HFF-Myc (cell line): ENCODE measurements at regions not wholly inside any gene's neighbourhood (a gene's known extent, or its start where the extent isn't known, plus 50 kb on each side); places are given as distances from the start of the nearest gene placed in this dataset.

Source experiments
- DNase-seq: peaks from one replicate; pipeline ENCODE4 v3.0.0-alpha.2; 2011; ENCODE audit warnings: low read depth; ENCODE audit errors: extremely low read depth
- H3K4me3 ChIP-seq: replicated peaks from 2 replicates; pipeline ENCODE4 v1.5.1; 2011; ENCODE audit warnings: low read depth, mild to moderate bottlenecking, control low read depth, low read length
- CTCF ChIP-seq: IDR thresholded peaks from 2 replicates; pipeline ENCODE4 v1.5.1; 2012; ENCODE audit warnings: mild to moderate bottlenecking, low read depth, low read length, control low read depth; ENCODE audit errors: missing control alignments

GRCh38 chr15:96112018-96112417, 218.5 kb upstream of the NR2F2 start:
- H3K4me3 ChIP-seq: no peak overlapping the region
- no peak for TF ChIP-seq CTCF
- no peak for DNase-seq

- no peak overlapping the region for H3K4me3 ChIP-seq
- DNase-seq: no peak
- no peak for TF ChIP-seq CTCF
Observed at GRCh38 chr15:96115642-96116041, 214.9 kb upstream of the NR2F2 start.

- no peak overlapping the region for H3K4me3 ChIP-seq
- DNase-seq: no peak
- no peak for TF ChIP-seq CTCF
Observed at GRCh38 chr15:96117270-96117669, 213.2 kb upstream of the NR2F2 start.

GRCh38 chr15:96119734-96120133, 210.8 kb upstream of the NR2F2 start:
- DNase-seq: no peak
- no peak overlapping the region for H3K4me3 ChIP-seq
- no peak for TF ChIP-seq CTCF

- TF ChIP-seq CTCF: no peak
- DNase-seq: no peak
- H3K4me3 ChIP-seq: no peak overlapping the region
Observed at GRCh38 chr15:96121086-96121920, 209.2 kb upstream of the NR2F2 start.

- TF ChIP-seq CTCF: no peak
- H3K4me3 ChIP-seq: no peak overlapping the region
- DNase-seq: no peak
Observed at GRCh38 chr15:96122077-96123027, 208.1 kb upstream of the NR2F2 start.
